GM19328 (cell line): ENCODE measurements at regions not wholly inside any gene's neighbourhood (a gene's known extent, or its start where the extent isn't known, plus 50 kb on each side); places are given as distances from the start of the nearest gene placed in this dataset.
A peak's percentile ranks its signal among the peaks of the same experiment; 100 is the strongest.
"Not testable (repeated sequence)": the region's sequence is repeated elsewhere in the genome, so short reads cannot be mapped to it uniquely, and the experiment has no call there.

ENCODE experiments used
- ATAC-seq: cut with Tn5 transposase; IDR thresholded peaks from one replicate; pipeline ENCODE4 v1.9.1; 2021; ENCODE audit warnings: mild to moderate bottlenecking, moderate library complexity; ENCODE audit not compliant: unreplicated experiment

- ATAC-seq, result no peak
Measured at GRCh38 chr11:116033931-116034553, 529.8 kb upstream of the CADM1 start.

DNA sequence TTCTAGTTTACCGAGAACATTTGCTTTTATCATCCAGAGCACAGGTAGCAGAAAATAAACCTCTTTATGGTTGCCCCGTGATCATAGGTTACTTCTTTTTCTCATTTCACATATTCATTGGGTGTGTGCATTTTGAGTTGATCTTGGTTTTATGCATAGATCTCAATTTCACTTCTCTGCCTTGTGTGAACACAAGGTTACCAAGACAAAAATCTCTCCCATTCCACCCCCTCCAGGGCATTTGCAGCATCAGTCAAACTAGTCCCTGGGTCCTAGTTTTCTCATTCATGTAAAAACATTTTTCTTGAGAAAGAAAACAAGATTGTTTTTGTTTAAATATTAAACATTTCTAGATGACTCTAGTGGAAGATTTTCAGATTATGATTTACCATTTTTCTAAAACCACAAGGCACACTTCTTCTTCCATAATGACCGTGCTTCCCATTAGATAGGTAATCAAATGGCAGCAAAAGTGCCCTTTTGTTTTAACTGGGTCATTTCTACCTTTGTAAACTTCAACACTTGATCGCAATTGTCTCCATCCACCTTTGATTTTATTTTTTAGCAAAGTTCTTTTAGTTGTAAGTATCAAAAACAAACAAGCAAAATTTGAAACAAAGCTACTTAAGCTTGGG, 526.6 kb upstream of the CADM1 start:
- no peak for ATAC-seq

DNA sequence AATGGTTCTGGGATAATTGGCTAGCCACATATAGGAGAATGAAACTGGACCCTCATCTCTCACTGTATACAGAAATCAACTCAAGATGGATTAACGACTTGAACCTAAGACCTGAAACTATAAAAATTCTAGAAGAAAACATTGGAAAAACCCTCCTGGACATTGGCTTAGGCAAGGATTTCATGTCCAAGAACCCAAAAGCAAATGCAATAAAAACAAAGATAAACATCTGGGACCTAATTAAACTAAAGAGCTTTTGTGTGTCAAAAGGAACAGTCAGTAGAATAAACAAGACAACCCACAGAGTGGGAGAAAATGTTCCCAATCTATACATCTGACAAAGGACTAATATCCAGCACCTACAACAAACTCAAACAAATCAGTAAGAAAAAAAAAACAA, 524.3 kb upstream of the CADM1 start:
- not testable (repeated sequence) for ATAC-seq

DNA sequence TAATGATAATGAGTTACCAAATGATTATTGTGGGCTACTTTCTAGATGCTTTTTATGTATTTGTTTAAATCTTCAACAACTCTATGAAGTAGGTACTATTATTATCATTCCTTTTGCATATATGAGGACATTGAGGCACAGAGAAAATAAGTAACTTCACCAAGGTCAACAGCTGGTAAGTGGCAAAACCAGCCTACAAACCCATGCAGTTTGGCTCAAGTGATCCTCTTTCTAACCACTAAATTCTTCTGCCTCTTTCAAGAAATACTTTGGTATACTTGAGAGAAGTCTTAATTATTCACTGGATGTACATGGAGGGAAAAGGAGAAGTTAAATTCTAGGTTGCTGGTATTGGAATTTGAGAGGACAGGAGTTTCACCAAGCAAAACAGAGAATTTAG, 495.2 kb upstream of the CADM1 start:
- ATAC-seq, result no peak

- peak; percentile 14 for ATAC-seq
Measured at GRCh38 chr11:115996808-115997188, 492.6 kb upstream of the CADM1 start.

GRCh38 chr11:115996125-115996807, 492.1 kb upstream of the CADM1 start:
- peak; percentile 96 for ATAC-seq

GRCh38 chr11:115993590-115993989, 489.4 kb upstream of the CADM1 start:
- no peak for ATAC-seq

GRCh38 chr11:115990004-115990447, 485.8 kb upstream of the CADM1 start:
- ATAC-seq, result peak; percentile 57

DNA sequence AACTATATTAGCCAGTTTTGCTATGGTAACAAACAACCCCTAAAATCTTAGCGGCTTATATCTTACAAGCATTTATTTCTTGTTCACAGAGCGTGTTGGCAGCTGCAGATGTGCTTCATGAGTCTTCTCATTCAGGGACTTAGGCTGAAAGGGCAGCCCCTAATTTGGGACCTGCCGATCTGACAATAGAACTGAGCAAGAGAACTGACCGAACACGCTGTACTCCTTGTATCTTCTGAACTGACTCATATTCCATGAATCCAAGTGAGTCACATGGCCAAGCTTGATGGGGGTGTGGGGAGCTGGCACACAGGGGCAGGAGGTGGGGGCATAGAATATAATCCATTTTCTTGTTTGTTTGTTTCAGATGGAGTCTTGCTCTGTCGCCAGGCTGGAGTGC, 481.7 kb upstream of the CADM1 start:
- ATAC-seq, result no peak

DNA sequence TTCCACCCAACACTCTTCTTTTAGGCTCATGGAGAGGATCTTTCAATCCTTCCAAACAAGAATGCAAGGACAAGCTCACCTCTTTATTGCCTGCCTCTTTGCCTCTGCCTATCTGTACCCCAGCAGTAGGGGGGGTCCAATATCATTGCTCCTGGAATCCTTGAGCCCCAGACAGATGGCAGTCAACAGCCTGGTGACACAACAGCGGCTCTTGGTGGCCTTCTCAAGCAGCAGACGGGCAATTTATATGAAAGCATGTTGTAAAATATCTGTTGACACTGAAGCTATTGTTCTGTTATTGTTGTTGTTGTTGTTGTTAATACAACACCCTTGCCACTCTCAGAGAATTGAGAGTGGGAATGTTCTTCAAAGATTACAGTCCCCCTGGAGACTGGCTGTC, 480.0 kb upstream of the CADM1 start:
- ATAC-seq, result no peak

DNA sequence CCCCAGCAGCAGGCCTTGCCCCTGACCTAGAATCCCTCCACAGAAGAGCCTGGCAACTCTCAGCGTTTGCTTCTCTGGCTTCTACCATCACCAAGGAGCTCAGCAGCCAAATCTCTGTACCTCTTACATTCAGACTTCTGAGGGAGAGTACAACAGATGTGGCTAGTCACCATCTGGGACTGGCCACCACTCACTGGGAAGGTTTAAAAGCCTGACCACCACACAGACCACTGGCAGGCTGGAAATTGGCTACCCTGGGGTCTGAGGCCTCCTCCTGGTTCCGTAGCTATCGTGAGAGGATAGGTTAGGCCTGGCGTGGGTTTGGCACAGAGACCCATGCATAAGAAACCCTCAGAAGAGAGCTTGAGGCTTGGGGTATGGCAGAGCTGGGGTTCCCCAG, 478.5 kb upstream of the CADM1 start:
- no peak for ATAC-seq

- no peak for ATAC-seq
Measured at GRCh38 chr11:115981814-115982471, 477.7 kb upstream of the CADM1 start.

DNA sequence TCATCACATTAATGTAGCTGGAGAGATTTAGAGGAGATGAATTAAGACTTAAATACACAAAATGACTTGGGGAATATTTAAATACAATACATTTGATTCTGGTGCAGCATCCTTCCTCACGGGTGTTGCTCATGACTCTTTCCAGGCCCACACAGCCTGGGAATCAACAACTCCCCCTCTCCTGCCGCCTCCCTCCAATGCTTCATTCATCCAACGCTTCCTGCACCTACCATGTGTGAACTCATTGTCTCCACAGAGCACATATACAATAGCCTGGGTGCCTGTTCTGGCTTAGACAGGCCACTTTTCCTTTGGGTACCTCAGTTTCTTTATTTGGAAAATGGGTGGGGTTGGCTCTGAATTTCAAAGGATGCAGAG, 476.9 kb upstream of the CADM1 start:
- no peak for ATAC-seq

- no peak for ATAC-seq
Measured at GRCh38 chr11:115980337-115981103, 476.3 kb upstream of the CADM1 start.

DNA sequence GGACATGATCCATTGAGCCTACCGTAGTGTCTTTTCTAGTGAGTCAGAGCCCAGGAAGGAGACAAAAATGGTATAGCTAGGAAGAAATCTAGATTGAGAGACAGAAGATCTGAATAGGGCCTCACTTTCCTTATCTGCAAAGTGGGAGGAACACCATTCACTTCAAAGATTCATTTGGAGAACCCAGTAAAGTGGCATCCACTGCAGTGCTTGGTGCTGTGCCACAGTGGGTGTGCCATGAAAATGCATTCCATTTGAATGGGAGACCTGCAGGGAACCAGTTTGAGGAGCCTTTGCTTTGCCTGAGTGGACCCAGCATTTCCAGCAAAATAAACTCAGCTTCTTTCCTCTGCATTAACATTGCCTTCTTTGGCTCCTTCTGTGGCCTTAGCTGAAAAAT, 470.5 kb upstream of the CADM1 start:
- ATAC-seq, result no peak

DNA sequence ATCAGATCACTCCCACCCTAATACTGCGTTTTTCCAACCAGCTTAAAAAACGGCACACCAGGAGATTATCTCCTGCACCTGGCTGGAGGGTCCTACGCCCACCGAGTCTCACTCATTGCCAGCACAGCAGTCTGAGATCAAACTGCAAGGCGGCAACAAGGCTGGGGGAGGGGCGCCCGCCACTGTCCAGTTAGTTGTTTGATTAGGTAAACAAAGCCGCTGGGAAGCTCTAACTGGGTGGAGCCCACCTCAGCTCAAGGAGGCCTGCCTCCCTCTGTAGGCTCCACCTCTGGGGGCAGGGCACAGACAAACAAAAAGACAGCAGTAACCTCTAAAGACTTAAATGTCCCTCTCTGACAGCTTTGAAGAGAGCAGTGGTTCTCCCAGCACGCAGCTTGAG, 463.0 kb upstream of the CADM1 start:
- ATAC-seq, result not testable (repeated sequence)

GRCh38 chr11:115965767-115966504, 461.7 kb upstream of the CADM1 start:
- no peak for ATAC-seq

DNA sequence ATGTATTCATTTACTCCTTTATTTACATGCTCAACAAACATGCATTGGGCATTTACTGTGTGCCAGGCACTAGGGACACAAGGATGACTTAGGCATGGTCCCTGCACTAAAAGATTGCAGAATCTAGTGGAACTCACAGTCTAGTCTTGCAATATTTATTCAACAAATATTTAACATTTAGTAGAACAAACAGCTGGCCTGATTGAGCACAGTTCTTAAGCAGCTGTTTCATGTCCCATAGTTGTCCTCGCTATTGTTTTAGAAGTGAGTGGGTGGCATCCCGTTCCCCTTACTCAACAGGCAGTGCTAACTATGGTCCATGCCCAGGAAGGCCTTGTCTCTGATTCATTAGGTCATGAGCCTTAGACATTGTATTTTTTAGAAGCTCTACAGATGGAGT, 459.9 kb upstream of the CADM1 start:
- ATAC-seq, result no peak

- no peak for ATAC-seq
Measured at GRCh38 chr11:115963156-115963555, 458.9 kb upstream of the CADM1 start.
